ENCODE measurements at regions not wholly inside any gene's neighbourhood (a gene's known extent, or its start where the extent isn't known, plus 50 kb on each side); places are given as distances from the start of the nearest gene placed in this dataset.

- no peak for TF ChIP-seq CTCF (IDR thresholded peaks at IDR 0.05; ENCODE audit: low read depth, low read length, poor library complexity, severe bottlenecking)
- TF ChIP-seq EZH2phosphoT487 (IDR thresholded peaks at IDR 0.05; ENCODE audit: borderline replicate concordance, low read length), result no peak
Observed at GRCh38 chr19:32231691-32232090, 113.7 kb upstream of the ZNF507 start.
